H1 (cell line): ENCODE measurements at regions not wholly inside any gene's neighbourhood (a gene's known extent, or its start where the extent isn't known, plus 50 kb on each side); places are given as distances from the start of the nearest gene placed in this dataset.

Source experiments
- CTCF ChIA-PET: fragments of 300-600 bp; sonication (Branson Sonifier 250); formaldehyde crosslinking; loops from one replicate; lab custom pipeline; 2021; ENCODE audit not compliant: partially characterized antibody; lab: Charles Lee
- POLR2A ChIA-PET: fragments of 300-600 bp; sonication (Branson Sonifier 250); formaldehyde crosslinking; loops from one replicate; lab custom pipeline; 2021; ENCODE audit warnings: inconsistent platforms; ENCODE audit not compliant: partially characterized antibody; lab: Charles Lee
- DNase-seq, 2 experiments: peaks; one replicate each; pipeline versions ENCODE4 v3.0.0 to v3.0.0-alpha.2; 2010 to 2022; ENCODE audit warnings: low spot score in 2 of 2, low read depth in 1 of 2, mixed read lengths in 1 of 2
- FAIRE-seq: peaks from 2 replicates; lab custom pipeline; 2011; peaks lifted over from hg19 to GRCh38; lab: Jason Lieb, UNC
- H2AFZ ChIP-seq: 2 replicates; pipeline ENCODE4 v1.8.1; 2012; ENCODE audit warnings: low read length, inconsistent platforms
- H2AK5ac ChIP-seq: 2 replicates; pipeline ENCODE4 v1.6.1; 2013; ENCODE audit warnings: low read depth, low read length
- H2BK120ac ChIP-seq: replicated peaks from 2 replicates; pipeline ENCODE3; 2013; ENCODE audit warnings: low read depth, low read length, inconsistent platforms
- H2BK12ac ChIP-seq: 2 replicates; pipeline ENCODE4 v1.6.1; 2013; ENCODE audit warnings: low read depth, low read length
- H2BK15ac ChIP-seq: 2 replicates; pipeline ENCODE4 v1.6.1; 2013; ENCODE audit warnings: low read length
- H2BK20ac ChIP-seq: 2 replicates; pipeline ENCODE4 v1.6.1; 2013; ENCODE audit warnings: low read length
- H2BK5ac ChIP-seq: 2 replicates; pipeline ENCODE4 v1.6.1; 2013; ENCODE audit warnings: low read depth, low read length
- H3K14ac ChIP-seq: 2 replicates; pipeline ENCODE4 v1.6.1; 2013; ENCODE audit warnings: inconsistent platforms; ENCODE audit not compliant: insufficient read length
- H3K18ac ChIP-seq: 2 replicates; pipeline ENCODE4 v1.6.1; 2013; ENCODE audit warnings: low read length; ENCODE audit errors: extremely low read depth
- H3K23ac ChIP-seq: 2 replicates; pipeline ENCODE4 v1.6.1; 2013; ENCODE audit warnings: inconsistent platforms; ENCODE audit not compliant: insufficient read length
- H3K23me2 ChIP-seq: 2 replicates; pipeline ENCODE4 v1.6.1; 2013; ENCODE audit warnings: low read depth, low read length
- H3K27ac ChIP-seq: 2 replicates; pipeline ENCODE4 v1.6.1; 2011; ENCODE audit warnings: low read depth, low read length, inconsistent platforms
- H3K27me3 ChIP-seq, 4 experiments: replicated peaks in 1 of 4; 1 replicate in 1 of 4; 2 replicates in 3 of 4; pipeline versions ENCODE4 v1.6.1 to v1.8.1; 2011 to 2013; ENCODE audit warnings: low read length in 3 of 4, mild to moderate bottlenecking in 3 of 4, inconsistent platforms in 2 of 4, mixed read lengths in 2 of 4, moderate library complexity in 1 of 4; ENCODE audit not compliant: control insufficient read depth in 3 of 4, insufficient read depth in 3 of 4; ENCODE audit errors: extremely low read depth in 1 of 4
- H3K36me3 ChIP-seq, 4 experiments: 2 replicates each; pipeline versions ENCODE4 v1.6.1 to v1.8.1; 2011 to 2013; ENCODE audit warnings: mild to moderate bottlenecking in 4 of 4, low read length in 3 of 4, moderate library complexity in 2 of 4, control low read depth in 1 of 4, inconsistent platforms in 1 of 4; ENCODE audit not compliant: insufficient read depth in 4 of 4, control insufficient read depth in 2 of 4
- H3K4ac ChIP-seq: replicated peaks from 2 replicates; pipeline ENCODE3; 2013; ENCODE audit warnings: low read length, low read depth, mixed read lengths, inconsistent platforms; ENCODE audit not compliant: insufficient read length
- H3K4me1 ChIP-seq, 4 experiments: replicated peaks in 1 of 4; 1 replicate in 1 of 4; 2 replicates in 3 of 4; pipeline versions ENCODE4 v1.6.1 to v1.8.1; 2011 to 2013; ENCODE audit warnings: low read length in 3 of 4, inconsistent platforms in 2 of 4, mixed read lengths in 1 of 4; ENCODE audit not compliant: insufficient read depth in 4 of 4, control insufficient read depth in 3 of 4
- H3K4me2 ChIP-seq, 2 experiments: 2 replicates each; pipeline versions ENCODE4 v1.6.1 to v1.8.1; 2011 to 2013; ENCODE audit warnings: low read depth in 2 of 2, low read length in 2 of 2, control low read depth in 1 of 2, inconsistent platforms in 1 of 2, mild to moderate bottlenecking in 1 of 2; ENCODE audit not compliant: insufficient read depth in 1 of 2
- H3K4me3 ChIP-seq, 4 experiments: fragments of 200-600, 300-600 bp in 1 of 4; sonication (generic), shearing (Covaris generic), sonication (Bioruptor Twin) in 1 of 4; 2 replicates each; pipeline versions ENCODE4 v1.5.1 to v1.8.1; 2011 to 2016; ENCODE audit warnings: low read length in 4 of 4, low read depth in 3 of 4, control low read depth in 2 of 4, inconsistent platforms in 2 of 4, mild to moderate bottlenecking in 2 of 4, mixed read lengths in 1 of 4, moderate library complexity in 1 of 4; ENCODE audit not compliant: insufficient read depth in 2 of 4; ENCODE audit errors: extremely low read depth in 1 of 4
- H3K56ac ChIP-seq: replicated peaks from 2 replicates; pipeline ENCODE3; 2013; ENCODE audit warnings: low read depth, mild to moderate bottlenecking, mixed read lengths, low read length, inconsistent platforms; ENCODE audit not compliant: insufficient read length
- H3K79me1 ChIP-seq: 2 replicates; pipeline ENCODE4 v1.6.1; 2013; ENCODE audit warnings: low read depth, low read length, control low read depth
- H3K79me2 ChIP-seq, 2 experiments: 2 replicates each; pipeline versions ENCODE4 v1.6.1 to v1.8.1; 2012 to 2013; ENCODE audit warnings: low read length in 2 of 2, mild to moderate bottlenecking in 2 of 2, inconsistent platforms in 1 of 2; ENCODE audit not compliant: insufficient read depth in 2 of 2, control insufficient read depth in 1 of 2
- H3K9ac ChIP-seq, 4 experiments: replicated peaks in 1 of 4; 1 replicate in 1 of 4; 2 replicates in 3 of 4; pipeline versions ENCODE4 v1.6.1 to v1.8.1; 2011 to 2013; ENCODE audit warnings: low read depth in 3 of 4, low read length in 3 of 4, control low read depth in 2 of 4, mild to moderate bottlenecking in 2 of 4, moderate library complexity in 2 of 4, inconsistent platforms in 1 of 4; ENCODE audit errors: extremely low read depth in 1 of 4
- H3K9me3 ChIP-seq, 2 experiments: 2 replicates each; pipeline versions ENCODE4 v1.6.1 to v1.8.1; 2012 to 2013; ENCODE audit warnings: mild to moderate bottlenecking in 2 of 2, moderate library complexity in 2 of 2, control low read depth in 1 of 2, inconsistent platforms in 1 of 2, low read depth in 1 of 2, low read length in 1 of 2, mixed read lengths in 1 of 2; ENCODE audit not compliant: insufficient read depth in 2 of 2
- H4K20me1 ChIP-seq, 2 experiments: replicated peaks in 1 of 2; 2 replicates each; pipeline versions ENCODE3 to v1.8.1; 2011 to 2013; ENCODE audit warnings: inconsistent platforms in 2 of 2, low read length in 2 of 2, mild to moderate bottlenecking in 1 of 2; ENCODE audit not compliant: insufficient read depth in 2 of 2, control insufficient read depth in 1 of 2
- H4K5ac ChIP-seq: 2 replicates; pipeline ENCODE4 v1.6.1; 2013; ENCODE audit warnings: low read length, low read depth, mixed read lengths, inconsistent platforms; ENCODE audit not compliant: insufficient read length
- H4K8ac ChIP-seq: 2 replicates; pipeline ENCODE4 v1.8.0; 2013; ENCODE audit warnings: mild to moderate bottlenecking, moderate library complexity, low read length, inconsistent platforms; ENCODE audit not compliant: insufficient read depth; ENCODE audit errors: extremely low read depth
- H4K91ac ChIP-seq: replicated peaks from 2 replicates; pipeline ENCODE3; 2013; ENCODE audit warnings: low read length, mixed read lengths, inconsistent platforms; ENCODE audit not compliant: insufficient read length
- CBX5 ChIP-seq: fragments of 300-800, 300-1000 bp; sonication (generic); IDR thresholded peaks from 2 replicates; pipeline ENCODE4 v1.7.1; 2016; ENCODE audit warnings: antibody characterized with exemption, low read length, low read depth
- HDAC6 ChIP-seq: IDR thresholded peaks from one replicate; pipeline ENCODE4 v1.7.1; 2012; ENCODE audit warnings: low read depth, mild to moderate bottlenecking, inconsistent platforms, low read length, moderate library complexity
- JUN ChIP-seq: IDR thresholded peaks from 2 replicates; pipeline ENCODE4 v1.6.1; 2011; ENCODE audit warnings: low read depth, mild to moderate bottlenecking, improper control_type of control experiment, low read length
- WGBS, 2 experiments: shearing (Covaris generic) in 1 of 2; methylation state at CpG; one replicate each; pipeline versions ENCODE4 v1.1.6 to v1.1.7; 2013 to 2015; ENCODE audit warnings: low lambda C conversion rate in 2 of 2, mixed read lengths in 2 of 2, inconsistent platforms in 1 of 2, low coverage in 1 of 2, missing lambda C conversion rate in 1 of 2; ENCODE audit not compliant: insufficient replicate concordance in 2 of 2, insufficient coverage in 1 of 2, insufficient read length in 1 of 2; ENCODE audit errors: extremely low coverage in 1 of 2, missing lambda C conversion rate in 1 of 2; 5-methylcytosine and 5-hydroxymethylcytosine counted together

- Histone ChIP-seq H3K27me3 (no peaks in the 10 kb centered on the region), H3K4ac (peak overlapping the region; percentile 27), H3K23me2 (no peaks in the 10 kb centered on the region), H3K4me1 (peaks cover 0 to 5% (median 0%) of the 10 kb centered on the region in 4 experiments; a peak in 2 of 7 replicates), H3K4me2 (no peak overlapping the region), H2BK15ac (no peak overlapping the region), H4K20me1 (no peaks in the 10 kb centered on the region), H3K36me3 (no peaks in the 10 kb centered on the region), H3K18ac (peak overlapping the region; percentile 79; the same call in 1 of the 2 replicates), H3K79me2 (no peaks in the 10 kb centered on the region), H3K27ac (no peak overlapping the region), H3K4me3 (no peak overlapping the region), H4K5ac (no peak overlapping the region), H4K91ac (peak overlapping the region; percentile 29), H3K9ac (no peak overlapping the region), H3K14ac (no peak overlapping the region), H2AK5ac (no peak overlapping the region), H3K9me3 (no peaks in the 10 kb centered on the region), H2BK20ac (no peak overlapping the region), H4K8ac (peak overlapping the region; percentile 36), H2BK5ac (peak overlapping the region; percentile 69; the same call in 1 of the 2 replicates), H3K56ac (no peak overlapping the region), H2AFZ (no peak overlapping the region), H3K79me1 (no peaks in the 10 kb centered on the region), H3K23ac (no peak overlapping the region), H2BK120ac (no peak overlapping the region), H2BK12ac (peak overlapping the region; percentile 6; the same call in 1 of the 2 replicates)
- WGBS, 2 experiments: 76% methylated on average over 9 of the region's 9 CpGs; no CpG with 5 or more reads in 1 of the 2 experiments
- FAIRE-seq: no peak
- peak in 1 of 2 experiments; percentile 52 for DNase-seq
- ChIA-PET POLR2A (no interaction called here), CTCF (interaction anchor here (0.6 to 4.1 kb wide), 44 partner anchors 9 to 829 kb away, joined by 3 to 21 read pairs (median 4); no protein-coding TSS in a partner anchor)
- TF ChIP-seq JUN (no peak), HDAC6 (no peak), CBX5 (no peak)
Observed at GRCh38 chr1:29415156-29415830, 179.0 kb downstream of the PTPRU start.
